ENCODE measurements at regions not wholly inside any gene's neighbourhood (a gene's known extent, or its start where the extent isn't known, plus 50 kb on each side); places are given as distances from the start of the nearest gene placed in this dataset.

GRCh38 chr2:234763002-234763873 is 188.6 kb upstream of the SH3BP4 start:
- no peak for DNase-seq

GRCh38 chr2:234761910-234762309 is 189.9 kb upstream of the SH3BP4 start:
- DNase-seq, result no peak

GRCh38 chr2:234754126-234754525 is 197.7 kb upstream of the SH3BP4 start:
- DNase-seq, result no peak

GRCh38 chr2:234753701-234754100 is 198.1 kb upstream of the SH3BP4 start:
- no peak for DNase-seq

GRCh38 chr2:234752966-234753365 is 198.9 kb upstream of the SH3BP4 start:
- DNase-seq, result no peak

- DNase-seq, result no peak
These were observed 200.4 kb upstream of the SH3BP4 start for GRCh38 chr2:234751275-234751973.

- no peak for DNase-seq
These were observed 203.8 kb upstream of the SH3BP4 start for GRCh38 chr2:234747833-234748559.

- DNase-seq, result no peak
These were observed 204.8 kb upstream of the SH3BP4 start for GRCh38 chr2:234747032-234747431.

- DNase-seq, result no peak
These were observed 206.5 kb upstream of the SH3BP4 start for GRCh38 chr2:234745347-234745746.

GRCh38 chr2:234741976-234742375 is 209.8 kb upstream of the SH3BP4 start:
- no peak for DNase-seq

GRCh38 chr2:234739061-234739460 is 212.8 kb upstream of the SH3BP4 start:
- no peak for DNase-seq

- DNase-seq, result no peak
These were observed 216.0 kb upstream of the SH3BP4 start for GRCh38 chr2:234735829-234736228.

- DNase-seq, result no peak
These were observed 217.8 kb upstream of the SH3BP4 start for GRCh38 chr2:234733795-234734600.

GRCh38 chr2:234733093-234733489 is 218.7 kb upstream of the SH3BP4 start:
- DNase-seq, result no peak

GRCh38 chr2:234732404-234733092 is 219.3 kb upstream of the SH3BP4 start:
- no peak for DNase-seq

GRCh38 chr2:234731236-234731635 is 220.6 kb upstream of the SH3BP4 start:
- DNase-seq, result no peak

- DNase-seq, result no peak
These were observed 221.7 kb upstream of the SH3BP4 start for GRCh38 chr2:234730066-234730640.

- DNase-seq, result no peak
These were observed 226.1 kb upstream of the SH3BP4 start for GRCh38 chr2:234725528-234726264.

- DNase-seq, result no peak
These were observed 227.0 kb upstream of the SH3BP4 start for GRCh38 chr2:234724850-234725249.

- no peak for DNase-seq
These were observed 226.5 kb upstream of the ARL4C start for GRCh38 chr2:234723400-234723799.

- DNase-seq, result no peak
These were observed 225.3 kb upstream of the ARL4C start for GRCh38 chr2:234722176-234722575.
